ENCODE measurements at regions not wholly inside any gene's neighbourhood (a gene's known extent, or its start where the extent isn't known, plus 50 kb on each side); places are given as distances from the start of the nearest gene placed in this dataset.

DNA sequence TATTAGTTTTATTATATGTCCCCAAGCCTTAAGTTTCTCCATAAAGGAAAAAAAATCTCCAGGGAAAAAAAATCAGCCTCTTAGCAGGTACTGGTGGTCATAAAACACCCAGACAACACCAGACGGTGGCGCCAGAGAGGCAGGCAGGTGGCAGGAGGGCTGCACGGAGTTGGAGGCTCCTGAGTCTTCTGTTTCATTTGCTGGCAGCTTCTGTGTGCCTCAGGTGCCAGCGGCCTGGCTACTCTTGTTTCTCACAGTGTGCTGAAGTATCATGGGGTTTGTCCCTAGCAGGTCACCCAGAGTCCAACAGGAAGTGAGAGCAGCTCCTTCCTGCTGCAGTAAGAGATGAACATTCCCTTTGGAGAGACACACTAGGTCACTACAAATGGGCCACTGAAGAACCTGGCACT, 123.3 kb upstream of the GADD45A start:
- TF ChIP-seq, protein P1, sequence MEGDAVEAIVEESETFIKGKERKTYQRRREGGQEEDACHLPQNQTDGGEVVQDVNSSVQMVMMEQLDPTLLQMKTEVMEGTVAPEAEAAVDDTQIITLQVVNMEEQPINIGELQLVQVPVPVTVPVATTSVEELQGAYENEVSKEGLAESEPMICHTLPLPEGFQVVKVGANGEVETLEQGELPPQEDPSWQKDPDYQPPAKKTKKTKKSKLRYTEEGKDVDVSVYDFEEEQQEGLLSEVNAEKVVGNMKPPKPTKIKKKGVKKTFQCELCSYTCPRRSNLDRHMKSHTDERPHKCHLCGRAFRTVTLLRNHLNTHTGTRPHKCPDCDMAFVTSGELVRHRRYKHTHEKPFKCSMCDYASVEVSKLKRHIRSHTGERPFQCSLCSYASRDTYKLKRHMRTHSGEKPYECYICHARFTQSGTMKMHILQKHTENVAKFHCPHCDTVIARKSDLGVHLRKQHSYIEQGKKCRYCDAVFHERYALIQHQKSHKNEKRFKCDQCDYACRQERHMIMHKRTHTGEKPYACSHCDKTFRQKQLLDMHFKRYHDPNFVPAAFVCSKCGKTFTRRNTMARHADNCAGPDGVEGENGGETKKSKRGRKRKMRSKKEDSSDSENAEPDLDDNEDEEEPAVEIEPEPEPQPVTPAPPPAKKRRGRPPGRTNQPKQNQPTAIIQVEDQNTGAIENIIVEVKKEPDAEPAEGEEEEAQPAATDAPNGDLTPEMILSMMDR (IDR thresholded peaks at IDR 0.05): peak; percentile 98
- TF ChIP-seq ZFX (IDR thresholded peaks at IDR 0.05; ENCODE audit: borderline replicate concordance): no peak

GRCh38 chr1:67563684-67564083, 121.3 kb upstream of the GADD45A start:
- TF ChIP-seq ZFX (IDR thresholded peaks at IDR 0.05; ENCODE audit: borderline replicate concordance): no peak
- TF ChIP-seq, protein P1 (IDR thresholded peaks at IDR 0.05): no peak
- H3K27ac ChIP-seq: no peak overlapping the region

More for the DNA sequence above, 123.3 kb upstream of the GADD45A start:
- peak overlapping the region; percentile 23; the same call in 1 of the 2 replicates for H3K27ac ChIP-seq

DNA sequence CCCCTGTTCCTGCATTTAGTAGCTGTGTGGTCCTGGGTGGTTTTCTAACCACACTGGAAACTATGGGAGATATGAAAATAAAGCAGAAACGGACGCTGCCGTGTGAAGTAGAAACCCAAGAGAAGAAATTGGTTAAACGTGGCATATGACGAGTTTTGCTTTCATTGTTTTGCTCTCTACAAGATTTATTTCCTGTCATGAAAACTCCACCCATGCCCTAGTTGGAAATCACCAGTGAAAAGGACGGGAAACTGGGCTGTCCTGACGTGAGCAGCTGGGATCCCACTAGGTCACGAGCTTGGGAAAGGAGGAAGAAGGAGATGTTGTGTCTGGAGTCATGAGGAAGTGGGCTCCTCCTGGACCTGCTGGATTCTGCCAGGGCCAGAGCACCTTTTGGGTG, 120.8 kb upstream of the GADD45A start:
- H3K27ac ChIP-seq: no peak overlapping the region
- TF ChIP-seq, protein P1 (IDR thresholded peaks at IDR 0.05): no peak
- TF ChIP-seq ZFX (IDR thresholded peaks at IDR 0.05; ENCODE audit: borderline replicate concordance): no peak

- TF ChIP-seq, protein P1 (IDR thresholded peaks at IDR 0.05): no peak
- no peak for TF ChIP-seq ZFX (IDR thresholded peaks at IDR 0.05; ENCODE audit: borderline replicate concordance)
- H3K27ac ChIP-seq: no peak overlapping the region
These were observed 118.1 kb upstream of the GADD45A start for GRCh38 chr1:67566803-67567377.

DNA sequence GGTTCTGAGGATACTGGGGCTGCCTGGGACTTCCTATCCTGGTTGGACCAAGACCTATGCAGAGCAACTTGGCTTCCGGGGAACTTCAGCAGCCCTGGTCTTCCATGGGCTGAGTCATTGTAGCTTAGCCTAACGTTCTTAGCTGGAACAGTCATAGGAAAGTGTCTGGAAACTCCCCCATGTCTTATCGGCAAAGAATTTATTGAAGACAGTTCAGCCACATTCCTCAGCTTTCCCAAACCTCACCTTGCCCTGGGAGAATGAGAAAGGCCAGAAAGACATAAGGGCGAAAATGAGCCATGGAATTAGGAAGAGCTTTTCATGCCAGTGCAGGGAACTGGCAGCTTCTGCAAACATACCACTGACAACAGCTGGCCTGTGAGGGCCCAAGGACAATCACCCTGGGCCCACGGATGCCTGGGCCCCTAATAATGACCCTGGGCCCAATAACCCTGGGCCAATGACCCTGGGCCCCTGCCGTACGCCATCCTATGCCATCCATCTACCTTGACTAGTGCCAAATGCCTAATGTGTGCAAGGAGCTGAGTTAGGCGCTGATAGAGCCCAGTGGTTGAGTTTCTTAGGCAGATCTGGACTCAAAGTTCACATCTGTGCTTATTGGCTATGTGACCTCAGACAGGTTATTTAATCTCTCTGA, 114.4 kb upstream of the GADD45A start:
- no peak for TF ChIP-seq ZFX (IDR thresholded peaks at IDR 0.05; ENCODE audit: borderline replicate concordance)
- TF ChIP-seq, protein P1 (IDR thresholded peaks at IDR 0.05): no peak

GRCh38 chr1:67571406-67571805, 113.6 kb upstream of the GADD45A start:
- no peak overlapping the region for H3K27ac ChIP-seq
- no peak for TF ChIP-seq ZFX (IDR thresholded peaks at IDR 0.05; ENCODE audit: borderline replicate concordance)
- TF ChIP-seq, protein P1 (IDR thresholded peaks at IDR 0.05): no peak

More for the DNA sequence above, 114.4 kb upstream of the GADD45A start:
- H3K27ac ChIP-seq: no peak overlapping the region

GRCh38 chr1:67571901-67572593, 113.0 kb upstream of the GADD45A start:
- peak overlapping the region; percentile 65 for H3K27ac ChIP-seq
- no peak for TF ChIP-seq ZFX (IDR thresholded peaks at IDR 0.05; ENCODE audit: borderline replicate concordance)
- TF ChIP-seq, protein P1 (IDR thresholded peaks at IDR 0.05): no peak
